ENCODE measurements at regions not wholly inside any gene's neighbourhood (a gene's known extent, or its start where the extent isn't known, plus 50 kb on each side); places are given as distances from the start of the nearest gene placed in this dataset.

DNA sequence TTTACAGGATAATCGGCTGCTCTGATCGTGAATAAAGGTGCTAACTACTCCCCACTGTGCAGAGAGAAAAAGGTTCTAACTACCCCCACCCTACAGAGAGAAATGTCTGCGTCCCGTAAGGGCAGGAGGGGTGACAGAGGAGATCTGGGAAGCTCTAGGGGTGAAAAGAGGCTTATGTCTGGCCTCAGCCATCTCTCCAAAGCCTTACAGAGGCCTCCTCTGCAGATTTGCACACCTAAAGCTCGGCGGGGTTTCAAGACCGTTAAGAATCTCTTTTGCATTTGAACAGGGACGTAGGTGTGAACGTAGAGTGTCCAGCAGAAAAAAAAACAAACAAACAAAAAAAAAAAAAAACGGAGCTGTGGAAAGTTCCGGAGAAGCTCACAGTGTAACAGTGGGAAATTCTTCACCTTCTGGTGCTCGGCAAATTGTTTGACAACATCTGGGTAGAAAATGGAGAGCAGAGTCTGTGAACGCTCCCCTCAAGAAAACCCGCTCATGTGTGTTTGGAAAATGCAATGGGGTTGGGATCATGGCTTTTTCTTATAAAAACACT lies 161.0 kb downstream of the SHOX start (continued):
- TF ChIP-seq EGR1 (IDR thresholded peaks at IDR 0.05; ENCODE audit: borderline replicate concordance, low read depth, low read length) (0 out of 2 replicates have a peak, but pooled peaks have one; percentile 22), CREB1 (IDR thresholded peaks at IDR 0.05) (0 out of 2 replicates have a peak, but pooled peaks have one; percentile 19), MAFK (IDR thresholded peaks at IDR 0.05; ENCODE audit: low read depth, low read length) (0 out of 2 replicates have a peak, but pooled peaks have one; percentile 6), CHD2 (IDR thresholded peaks at IDR 0.05; ENCODE audit: low read length) (no peak), ZNF274 (IDR thresholded peaks at IDR 0.05; ENCODE audit: borderline replicate concordance, extremely low read depth, low read length) (no peak), CHD1 (IDR thresholded peaks at IDR 0.05; ENCODE audit: low read depth, low read length) (no peak), KDM5A (IDR thresholded peaks at IDR 0.05; ENCODE audit: low read length) (no peak), CBX8 (IDR thresholded peaks at IDR 0.05; ENCODE audit: borderline replicate concordance, low read depth, low read length) (no peak), POLR2A (IDR thresholded peaks at IDR 0.05; ENCODE audit: control extremely low read depth in 1 of 2, low read depth in 2 of 2, low read length in 2 of 2) (peak in 1 of 2 experiments; percentile 54; a peak in 1 of 3 replicates), NANOG (IDR thresholded peaks at IDR 0.05; ENCODE audit: insufficient read depth, low read depth, low read length, poor library complexity, severe bottlenecking) (peak; percentile 2), HDAC6 (IDR thresholded peaks at IDR 0.05; ENCODE audit: low read depth, low read length) (no peak), RNF2 (IDR thresholded peaks at IDR 0.05; ENCODE audit: borderline replicate concordance, low read depth, low read length, missing control alignments, poor library complexity, severe bottlenecking) (no peak), CBX5 (IDR thresholded peaks at IDR 0.05; ENCODE audit: low read depth, low read length) (no peak), SP4 (IDR thresholded peaks at IDR 0.05; ENCODE audit: low read length) (peak; percentile 70; the same call in 1 of the 2 replicates), ASH2L (IDR thresholded peaks at IDR 0.05; ENCODE audit: low read length) (peak; percentile 26), SP2 (IDR thresholded peaks at IDR 0.05; ENCODE audit: low read length) (no peak), KDM1A (IDR thresholded peaks at IDR 0.05; ENCODE audit: borderline replicate concordance, low read length) (no peak), RBBP5 (IDR thresholded peaks at IDR 0.05; ENCODE audit: borderline replicate concordance, low read depth, low read length) (peak; percentile 40; the same call in 1 of the 2 replicates), TAF7 (optimal IDR thresholded peaks at IDR 0.05; ENCODE audit: borderline replicate concordance, low read depth, low read length) (no peak), YY1 (IDR thresholded peaks at IDR 0.05; ENCODE audit: low read depth, low read length) (0 out of 2 replicates have a peak, but pooled peaks have one; percentile 1)
- TF ChIP-seq, protein P1, sequence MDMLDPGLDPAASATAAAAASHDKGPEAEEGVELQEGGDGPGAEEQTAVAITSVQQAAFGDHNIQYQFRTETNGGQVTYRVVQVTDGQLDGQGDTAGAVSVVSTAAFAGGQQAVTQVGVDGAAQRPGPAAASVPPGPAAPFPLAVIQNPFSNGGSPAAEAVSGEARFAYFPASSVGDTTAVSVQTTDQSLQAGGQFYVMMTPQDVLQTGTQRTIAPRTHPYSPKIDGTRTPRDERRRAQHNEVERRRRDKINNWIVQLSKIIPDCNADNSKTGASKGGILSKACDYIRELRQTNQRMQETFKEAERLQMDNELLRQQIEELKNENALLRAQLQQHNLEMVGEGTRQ (IDR thresholded peaks at IDR 0.05; ENCODE audit: low read length): no peak
- TF ChIP-seq, protein P2, sequence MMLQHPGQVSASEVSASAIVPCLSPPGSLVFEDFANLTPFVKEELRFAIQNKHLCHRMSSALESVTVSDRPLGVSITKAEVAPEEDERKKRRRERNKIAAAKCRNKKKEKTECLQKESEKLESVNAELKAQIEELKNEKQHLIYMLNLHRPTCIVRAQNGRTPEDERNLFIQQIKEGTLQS (IDR thresholded peaks at IDR 0.05; ENCODE audit: insufficient read depth, low read depth, low read length): no peak
- TF ChIP-seq, protein P3, sequence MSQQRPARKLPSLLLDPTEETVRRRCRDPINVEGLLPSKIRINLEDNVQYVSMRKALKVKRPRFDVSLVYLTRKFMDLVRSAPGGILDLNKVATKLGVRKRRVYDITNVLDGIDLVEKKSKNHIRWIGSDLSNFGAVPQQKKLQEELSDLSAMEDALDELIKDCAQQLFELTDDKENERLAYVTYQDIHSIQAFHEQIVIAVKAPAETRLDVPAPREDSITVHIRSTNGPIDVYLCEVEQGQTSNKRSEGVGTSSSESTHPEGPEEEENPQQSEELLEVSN (IDR thresholded peaks at IDR 0.05): no peak

Measured in H1 (cell line).